ENCODE measurements at regions not wholly inside any gene's neighbourhood (a gene's known extent, or its start where the extent isn't known, plus 50 kb on each side); places are given as distances from the start of the nearest gene placed in this dataset.

- no peak for DNase-seq (ENCODE audit: low spot score)
- TF ChIP-seq, protein P1, sequence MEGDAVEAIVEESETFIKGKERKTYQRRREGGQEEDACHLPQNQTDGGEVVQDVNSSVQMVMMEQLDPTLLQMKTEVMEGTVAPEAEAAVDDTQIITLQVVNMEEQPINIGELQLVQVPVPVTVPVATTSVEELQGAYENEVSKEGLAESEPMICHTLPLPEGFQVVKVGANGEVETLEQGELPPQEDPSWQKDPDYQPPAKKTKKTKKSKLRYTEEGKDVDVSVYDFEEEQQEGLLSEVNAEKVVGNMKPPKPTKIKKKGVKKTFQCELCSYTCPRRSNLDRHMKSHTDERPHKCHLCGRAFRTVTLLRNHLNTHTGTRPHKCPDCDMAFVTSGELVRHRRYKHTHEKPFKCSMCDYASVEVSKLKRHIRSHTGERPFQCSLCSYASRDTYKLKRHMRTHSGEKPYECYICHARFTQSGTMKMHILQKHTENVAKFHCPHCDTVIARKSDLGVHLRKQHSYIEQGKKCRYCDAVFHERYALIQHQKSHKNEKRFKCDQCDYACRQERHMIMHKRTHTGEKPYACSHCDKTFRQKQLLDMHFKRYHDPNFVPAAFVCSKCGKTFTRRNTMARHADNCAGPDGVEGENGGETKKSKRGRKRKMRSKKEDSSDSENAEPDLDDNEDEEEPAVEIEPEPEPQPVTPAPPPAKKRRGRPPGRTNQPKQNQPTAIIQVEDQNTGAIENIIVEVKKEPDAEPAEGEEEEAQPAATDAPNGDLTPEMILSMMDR (IDR thresholded peaks at IDR 0.05; ENCODE audit: extremely low read depth, insufficient read depth, missing control alignments), result no peak
- in situ Hi-C loops (cut with MboI; ENCODE audit: low pct_unique_long_range_greater_than_20kb, low sequenced_read_pairs, unreplicated experiment), result no loop called here
Measured at GRCh38 chr14:84783511-84783910, 746.4 kb upstream of the FLRT2 start.

DNA sequence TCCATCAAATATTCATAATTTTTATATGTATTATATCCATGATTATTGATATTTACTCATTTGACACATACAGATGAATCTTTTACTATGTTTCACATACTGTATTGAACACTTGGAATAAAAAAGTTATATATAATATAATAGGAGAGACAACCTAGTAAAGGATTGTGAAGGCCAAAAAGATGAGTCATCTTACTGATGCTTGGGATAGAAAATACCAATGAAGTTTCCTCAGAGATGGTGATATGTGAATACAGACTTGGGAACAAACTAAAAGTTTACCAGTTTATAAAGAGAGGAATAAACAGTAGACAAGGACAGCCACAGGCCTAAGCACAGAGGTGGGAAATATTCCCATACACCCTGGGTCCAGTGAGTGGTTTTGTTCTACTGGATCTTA is 743.9 kb upstream of the FLRT2 start:
- DNase-seq (ENCODE audit: low spot score), result no peak
- TF ChIP-seq, protein P1 (IDR thresholded peaks at IDR 0.05; ENCODE audit: extremely low read depth, insufficient read depth, missing control alignments), result no peak
- in situ Hi-C loops (cut with MboI; ENCODE audit: low pct_unique_long_range_greater_than_20kb, low sequenced_read_pairs, unreplicated experiment), result no loop called here

- TF ChIP-seq, protein P1 (IDR thresholded peaks at IDR 0.05; ENCODE audit: extremely low read depth, insufficient read depth, missing control alignments), result no peak
- in situ Hi-C loops (cut with MboI; ENCODE audit: low pct_unique_long_range_greater_than_20kb, low sequenced_read_pairs, unreplicated experiment), result no loop called here
- DNase-seq (ENCODE audit: low spot score), result no peak
Measured at GRCh38 chr14:84789012-84789411, 740.9 kb upstream of the FLRT2 start.

GRCh38 chr14:84792722-84793410 is 737.1 kb upstream of the FLRT2 start:
- no peak for DNase-seq (ENCODE audit: low spot score)
- TF ChIP-seq, protein P1 (IDR thresholded peaks at IDR 0.05; ENCODE audit: extremely low read depth, insufficient read depth, missing control alignments), result no peak
- in situ Hi-C loops (cut with MboI; ENCODE audit: low pct_unique_long_range_greater_than_20kb, low sequenced_read_pairs, unreplicated experiment), result no loop called here

GRCh38 chr14:84797326-84797725 is 732.6 kb upstream of the FLRT2 start:
- TF ChIP-seq, protein P1 (IDR thresholded peaks at IDR 0.05; ENCODE audit: extremely low read depth, insufficient read depth, missing control alignments), result no peak
- no peak for DNase-seq (ENCODE audit: low spot score)
- in situ Hi-C loops (cut with MboI; ENCODE audit: low pct_unique_long_range_greater_than_20kb, low sequenced_read_pairs, unreplicated experiment), result no loop called here

DNA sequence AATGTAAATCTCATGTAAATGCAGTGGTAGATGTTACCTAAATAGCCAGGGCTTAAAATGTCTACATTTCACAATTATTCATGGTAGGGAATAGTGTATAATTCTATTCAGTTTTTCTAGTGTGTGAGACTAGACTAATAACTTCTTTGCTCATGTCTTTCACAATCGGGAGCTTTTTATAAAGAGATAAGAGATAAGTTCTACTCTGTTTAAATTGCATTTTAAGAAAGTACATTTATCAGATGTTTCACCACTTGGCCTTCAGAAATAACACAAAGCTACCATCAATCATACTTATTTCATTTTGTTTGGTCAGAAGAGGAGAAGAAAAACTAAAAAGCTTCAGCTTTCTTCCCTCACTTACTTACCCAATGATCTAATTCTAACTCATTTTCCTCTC is 725.5 kb upstream of the FLRT2 start:
- no peak for DNase-seq (ENCODE audit: low spot score)
- TF ChIP-seq, protein P1 (IDR thresholded peaks at IDR 0.05; ENCODE audit: extremely low read depth, insufficient read depth, missing control alignments), result no peak
- in situ Hi-C loops (cut with MboI; ENCODE audit: low pct_unique_long_range_greater_than_20kb, low sequenced_read_pairs, unreplicated experiment), result no loop called here
